Natural killer cell (primary cell): ENCODE measurements at regions not wholly inside any gene's neighbourhood (a gene's known extent, or its start where the extent isn't known, plus 50 kb on each side); places are given as distances from the start of the nearest gene placed in this dataset.

Source experiments
- ATAC-seq, 3 donors: fragments of 150-1000 bp in 2 of 3; fragments of 200-7000 bp in 1 of 3; cut with Tn5 transposase; 1 replicate in 1 of 3; 2 replicates in 2 of 3; pipeline ENCODE4 v1.10.0; 2021; ENCODE audit warnings: mild to moderate bottlenecking in 2 of 3, moderate library complexity in 2 of 3
- DNase-seq, 2 donors: peaks; one replicate each; pipeline versions ENCODE4 v3.0.0 to v3.0.0-alpha.2; 2013 to 2021; ENCODE audit warnings: mixed read lengths in 1 of 2
- H3K27ac ChIP-seq: one replicate; pipeline ENCODE4 v1.5.1; 2013; ENCODE audit warnings: mild to moderate bottlenecking, low read length
- H3K27me3 ChIP-seq: one replicate; pipeline ENCODE4 v1.6.1; 2013; ENCODE audit warnings: low read length; ENCODE audit not compliant: control insufficient read depth, insufficient read depth
- H3K36me3 ChIP-seq: one replicate; pipeline ENCODE4 v1.6.1; 2013; ENCODE audit warnings: low read length; ENCODE audit not compliant: control insufficient read depth, insufficient read depth
- H3K4me1 ChIP-seq: one replicate; pipeline ENCODE4 v1.6.1; 2013; ENCODE audit warnings: low read length; ENCODE audit not compliant: control insufficient read depth, insufficient read depth
- H3K4me3 ChIP-seq: one replicate; pipeline ENCODE4 v1.5.1; 2013; ENCODE audit warnings: low read length
- H3K9me3 ChIP-seq: one replicate; pipeline ENCODE4 v1.6.1; 2013; ENCODE audit warnings: low read length; ENCODE audit not compliant: control insufficient read depth, insufficient read depth
- H3K27ac Mint-ChIP-seq, 2 donors: one replicate each; pipeline ENCODE4 v1.8.0; 2022; ENCODE audit warnings: mild to moderate bottlenecking in 2 of 2, mixed read lengths in 2 of 2, moderate library complexity in 1 of 2
- H3K27me3 Mint-ChIP-seq, 2 donors: one replicate each; pipeline ENCODE4 v1.8.0; 2022; ENCODE audit warnings: low read depth in 2 of 2, mixed read lengths in 2 of 2
- H3K36me3 Mint-ChIP-seq: one replicate; pipeline ENCODE4 v1.8.0; 2022; ENCODE audit warnings: mixed read lengths
- H3K4me1 Mint-ChIP-seq, 2 donors: one replicate each; pipeline ENCODE4 v1.8.0; 2022; ENCODE audit warnings: mixed read lengths in 2 of 2
- H3K4me3 Mint-ChIP-seq: one replicate; pipeline ENCODE4 v1.8.0; 2022; ENCODE audit warnings: mild to moderate bottlenecking, moderate library complexity, mixed read lengths
- H3K9me3 Mint-ChIP-seq, 2 donors: one replicate each; pipeline ENCODE4 v1.8.0; 2022; ENCODE audit warnings: mixed read lengths in 2 of 2
- WGBS: methylation state at CpG from one replicate; pipeline ENCODE4 v1.1.7; 2013; ENCODE audit warnings: missing lambda C conversion rate; ENCODE audit not compliant: insufficient coverage; 5-methylcytosine and 5-hydroxymethylcytosine counted together
- intact Hi-C: fragments of 100-400 bp; cut with micrococcal nuclease; formaldehyde crosslinking; loops from one replicate; pipeline ENCODE4 v1.14.2; 2022
- TF ChIP-seq, protein P1 (sequence below): fragments of 200-600 bp; IDR thresholded peaks from one replicate; pipeline ENCODE4 v1.8.0; 2022; ENCODE audit warnings: antibody characterized with exemption

DNA sequence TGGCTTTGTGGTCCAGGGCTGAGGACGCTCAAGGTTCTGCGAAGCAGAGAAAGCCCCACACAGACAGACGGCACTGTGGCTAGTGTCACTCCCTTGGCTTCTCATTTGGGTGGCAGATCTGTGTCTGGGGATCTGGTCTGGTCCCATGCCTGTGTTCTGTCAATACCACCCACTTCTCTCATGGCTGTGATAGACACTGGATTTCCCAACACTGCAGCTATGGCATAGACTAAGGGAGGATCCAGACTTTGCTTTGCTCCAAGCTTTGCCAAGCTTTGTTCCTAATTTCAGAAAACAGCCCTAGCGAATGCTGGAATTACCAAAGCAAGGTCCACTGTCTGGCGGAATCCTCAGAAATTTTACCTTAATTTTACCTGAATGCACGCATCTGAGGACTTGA lies 62.1 kb downstream of the GADD45G start:
- TF ChIP-seq, protein P1, sequence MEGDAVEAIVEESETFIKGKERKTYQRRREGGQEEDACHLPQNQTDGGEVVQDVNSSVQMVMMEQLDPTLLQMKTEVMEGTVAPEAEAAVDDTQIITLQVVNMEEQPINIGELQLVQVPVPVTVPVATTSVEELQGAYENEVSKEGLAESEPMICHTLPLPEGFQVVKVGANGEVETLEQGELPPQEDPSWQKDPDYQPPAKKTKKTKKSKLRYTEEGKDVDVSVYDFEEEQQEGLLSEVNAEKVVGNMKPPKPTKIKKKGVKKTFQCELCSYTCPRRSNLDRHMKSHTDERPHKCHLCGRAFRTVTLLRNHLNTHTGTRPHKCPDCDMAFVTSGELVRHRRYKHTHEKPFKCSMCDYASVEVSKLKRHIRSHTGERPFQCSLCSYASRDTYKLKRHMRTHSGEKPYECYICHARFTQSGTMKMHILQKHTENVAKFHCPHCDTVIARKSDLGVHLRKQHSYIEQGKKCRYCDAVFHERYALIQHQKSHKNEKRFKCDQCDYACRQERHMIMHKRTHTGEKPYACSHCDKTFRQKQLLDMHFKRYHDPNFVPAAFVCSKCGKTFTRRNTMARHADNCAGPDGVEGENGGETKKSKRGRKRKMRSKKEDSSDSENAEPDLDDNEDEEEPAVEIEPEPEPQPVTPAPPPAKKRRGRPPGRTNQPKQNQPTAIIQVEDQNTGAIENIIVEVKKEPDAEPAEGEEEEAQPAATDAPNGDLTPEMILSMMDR, result no peak
- no peaks in the 10 kb centered on the region for H3K36me3 ChIP-seq
- no peak overlapping the region for H3K4me3 ChIP-seq
- Mint-ChIP-seq H3K9me3 (peaks cover 3 to 5% of the 10 kb centered on the region in 2 donors), H3K4me3 (no peak overlapping the region), H3K27ac (no peak overlapping the region), H3K36me3 (no peaks in the 10 kb centered on the region), H3K4me1 (no peaks in the 10 kb centered on the region), H3K27me3 (peaks cover 3 to 4% of the 10 kb centered on the region in 2 donors)
- 93% methylated on average over 5 of the region's 6 CpGs for WGBS
- H3K27ac ChIP-seq, result no peak overlapping the region
- peaks cover 9% of the 10 kb centered on the region for H3K4me1 ChIP-seq
- DNase-seq, result no peak
- H3K9me3 ChIP-seq, result no peaks in the 10 kb centered on the region
- H3K27me3 ChIP-seq, result no peaks in the 10 kb centered on the region
- no peak for ATAC-seq
- intact Hi-C loops, result no loop called here

DNA sequence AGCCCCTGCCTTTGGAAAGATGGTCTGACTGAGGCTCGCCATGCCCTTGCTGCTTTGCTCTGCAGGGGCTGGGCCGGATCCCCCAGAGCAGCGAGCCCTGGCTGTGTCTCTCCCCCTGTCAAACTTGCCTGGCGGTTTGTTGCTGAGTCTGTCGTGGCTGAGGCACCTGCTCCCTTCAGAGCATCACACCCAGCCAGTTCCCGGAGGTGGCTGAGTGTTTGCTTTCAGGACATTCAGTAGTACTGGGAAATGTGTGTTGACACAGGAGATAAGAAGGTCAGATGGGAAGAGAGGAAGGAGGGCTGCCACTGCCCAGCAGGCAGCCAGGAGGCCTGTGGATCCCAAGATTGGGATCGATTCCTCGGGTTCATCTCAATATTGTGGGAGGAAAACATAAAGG lies 62.9 kb downstream of the GADD45G start:
- H3K27me3 Mint-ChIP-seq, result peaks cover 0 to 4% of the 10 kb centered on the region in 2 donors

GRCh38 chr9:89668216-89668865 lies 63.5 kb downstream of the GADD45G start:
- Histone ChIP-seq H3K9me3 (no peaks in the 10 kb centered on the region), H3K27me3 (no peaks in the 10 kb centered on the region), H3K4me3 (no peak overlapping the region), H3K27ac (no peak overlapping the region), H3K4me1 (peaks cover 3% of the 10 kb centered on the region), H3K36me3 (no peaks in the 10 kb centered on the region)
- no peaks in the 10 kb centered on the region for H3K4me1 Mint-ChIP-seq
- H3K9me3 Mint-ChIP-seq, result peaks cover 3 to 5% of the 10 kb centered on the region in 2 donors
- ATAC-seq (no peak), DNase-seq (peak in 1 of 2 donors; percentile 40)
- no peak overlapping the region for H3K27ac Mint-ChIP-seq
- intact Hi-C loops, result no loop called here
- peaks cover 0 to 8% of the 10 kb centered on the region in 2 donors for H3K27me3 Mint-ChIP-seq
- TF ChIP-seq, protein P1, result no peak
- no peaks in the 10 kb centered on the region for H3K36me3 Mint-ChIP-seq
- no peak overlapping the region for H3K4me3 Mint-ChIP-seq
- WGBS, result 77% methylated on average over 7 of the region's 7 CpGs

More for the DNA sequence above, 62.9 kb downstream of the GADD45G start:
- Histone ChIP-seq H3K9me3 (no peaks in the 10 kb centered on the region), H3K4me3 (no peak overlapping the region), H3K4me1 (peaks cover 9% of the 10 kb centered on the region), H3K27me3 (no peaks in the 10 kb centered on the region), H3K27ac (no peak overlapping the region), H3K36me3 (no peaks in the 10 kb centered on the region)
- Mint-ChIP-seq H3K9me3 (peaks cover 3 to 5% of the 10 kb centered on the region in 2 donors), H3K36me3 (no peaks in the 10 kb centered on the region), H3K27ac (no peak overlapping the region), H3K4me3 (no peak overlapping the region), H3K4me1 (no peaks in the 10 kb centered on the region)
- intact Hi-C loops, result no loop called here
- TF ChIP-seq, protein P1, result no peak
- WGBS, result 76% methylated on average over 8 of the region's 8 CpGs
- DNase-seq, result no peak
- no peak for ATAC-seq

DNA sequence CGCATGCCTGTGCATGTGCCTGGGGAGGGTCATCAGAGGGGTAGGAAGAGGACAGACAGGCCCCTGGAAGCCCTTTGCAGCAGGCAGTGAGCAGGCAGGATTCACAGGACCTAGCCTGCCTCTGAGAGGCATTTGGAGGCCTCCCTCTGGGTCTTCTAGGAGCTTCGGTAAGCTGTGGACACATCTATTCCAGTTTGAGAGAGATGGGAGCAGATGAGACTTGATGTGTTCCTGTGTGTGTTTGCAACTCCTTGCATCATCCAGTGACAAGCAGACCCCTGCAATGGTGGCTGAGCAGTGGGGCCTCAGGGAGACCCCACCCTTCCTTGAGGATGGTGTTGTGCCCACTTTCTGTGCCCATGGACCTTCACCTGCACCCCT lies 64.0 kb downstream of the GADD45G start:
- peaks cover 0 to 8% of the 10 kb centered on the region in 2 donors for H3K27me3 Mint-ChIP-seq
- Histone ChIP-seq H3K9me3 (no peaks in the 10 kb centered on the region), H3K36me3 (no peaks in the 10 kb centered on the region), H3K27ac (no peak overlapping the region), H3K4me3 (no peak overlapping the region), H3K27me3 (no peaks in the 10 kb centered on the region), H3K4me1 (no peaks in the 10 kb centered on the region)
- no peaks in the 10 kb centered on the region for H3K4me1 Mint-ChIP-seq
- intact Hi-C loops, result no loop called here
- H3K27ac Mint-ChIP-seq, result no peak overlapping the region
- ATAC-seq (no peak), DNase-seq (no peak)
- no peak overlapping the region for H3K4me3 Mint-ChIP-seq
- peaks cover 3 to 5% of the 10 kb centered on the region in 2 donors for H3K9me3 Mint-ChIP-seq
- no peaks in the 10 kb centered on the region for H3K36me3 Mint-ChIP-seq
- TF ChIP-seq, protein P1, result no peak
- 93% methylated on average over 2 of the region's 2 CpGs for WGBS
